Putamen (tissue), 1 donor: ENCODE measurements at regions not wholly inside any gene's neighbourhood (a gene's known extent, or its start where the extent isn't known, plus 50 kb on each side); places are given as distances from the start of the nearest gene placed in this dataset.

Experiments used
- DNase-seq: peaks from one replicate; pipeline ENCODE4 v3.0.0-alpha.2; 2016; ENCODE audit warnings: low spot score

GRCh38 chr3:103056542-103056941 lies 621.7 kb downstream of the ZPLD1 start:
- no peak for DNase-seq

GRCh38 chr3:103057003-103057402 lies 622.2 kb downstream of the ZPLD1 start:
- no peak for DNase-seq

- DNase-seq = no peak
Observed at GRCh38 chr3:103057487-103057886, 622.7 kb downstream of the ZPLD1 start.

DNA sequence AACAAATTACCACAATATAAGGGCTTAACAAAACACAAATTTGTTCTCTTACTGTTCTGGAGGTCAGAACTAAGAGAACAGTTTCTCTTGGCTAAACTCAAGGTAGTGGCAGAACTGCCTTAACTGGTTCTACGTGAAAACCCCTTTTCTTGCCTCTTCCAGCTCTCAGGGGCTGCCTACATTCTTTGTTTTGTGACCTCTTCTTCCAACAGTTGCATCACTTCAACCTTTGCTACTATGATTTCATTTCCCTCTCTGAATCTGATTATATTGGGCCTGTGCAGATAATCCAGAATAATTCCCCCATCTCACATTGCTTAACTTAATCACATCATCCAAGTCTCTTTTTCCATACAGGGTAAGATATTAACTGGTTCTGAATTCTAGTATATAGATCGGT lies 624.6 kb downstream of the ZPLD1 start:
- no peak for DNase-seq

- DNase-seq = no peak
Observed at GRCh38 chr3:103060242-103060641, 625.4 kb downstream of the ZPLD1 start.

DNA sequence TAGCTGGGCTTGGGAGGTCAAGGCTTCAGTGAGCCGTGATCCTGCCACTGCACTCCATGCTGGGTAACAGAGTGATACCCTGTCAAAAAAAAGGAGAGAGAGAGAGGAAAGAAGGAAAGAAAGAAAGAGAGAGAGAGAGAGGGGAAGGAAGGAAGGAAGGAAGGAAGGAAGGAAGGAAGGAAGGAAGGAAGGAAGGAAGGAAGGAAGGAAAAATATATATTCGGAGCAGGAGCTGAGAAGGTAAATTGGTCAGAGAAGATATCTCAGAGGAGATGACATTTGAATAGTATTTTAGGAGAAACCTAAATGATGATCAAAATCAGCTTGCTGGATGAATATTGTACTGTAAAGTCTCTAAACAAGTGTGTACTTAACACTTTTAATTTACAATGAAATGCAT lies 633.1 kb downstream of the ZPLD1 start:
- no peak for DNase-seq

GRCh38 chr3:103075282-103075681 lies 640.5 kb downstream of the ZPLD1 start:
- DNase-seq = no peak

DNA sequence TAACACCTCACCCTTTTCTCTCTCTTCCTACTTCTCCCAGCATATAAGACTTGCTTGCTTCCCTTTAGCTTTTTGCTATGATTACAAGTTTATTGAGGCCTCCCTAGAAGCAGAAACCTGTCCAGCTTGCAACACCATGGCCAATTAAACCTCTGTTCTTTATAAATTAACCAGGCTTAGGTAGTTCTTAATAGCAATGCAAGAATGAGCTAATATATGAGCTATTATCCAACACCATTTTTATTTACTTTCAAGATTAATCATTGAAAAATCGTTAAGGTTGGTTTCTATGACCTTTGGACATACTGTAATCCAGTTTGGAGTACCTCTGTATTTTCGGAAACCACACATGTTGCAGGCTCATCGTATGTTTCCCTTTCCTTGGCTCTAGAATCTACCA lies 643.1 kb downstream of the ZPLD1 start:
- no peak for DNase-seq

DNA sequence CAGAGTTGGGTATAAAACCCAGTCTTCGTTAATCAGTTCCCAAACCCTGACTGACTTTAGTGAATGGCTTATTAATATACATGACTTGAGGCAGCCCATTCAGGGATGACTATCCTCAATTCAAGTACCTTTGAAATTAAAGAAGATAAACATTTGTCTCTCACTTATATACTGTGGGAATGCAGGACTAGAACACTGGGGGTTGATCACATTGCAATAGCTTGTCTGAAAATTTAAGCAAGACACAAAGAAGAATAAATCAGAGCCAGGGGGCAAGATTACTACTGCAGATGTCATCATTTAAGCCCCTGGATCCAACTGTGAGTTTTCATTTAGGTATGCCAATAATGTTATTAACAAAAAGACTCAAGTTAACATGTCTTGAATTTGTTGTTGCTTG lies 647.7 kb downstream of the ZPLD1 start:
- no peak for DNase-seq

DNA sequence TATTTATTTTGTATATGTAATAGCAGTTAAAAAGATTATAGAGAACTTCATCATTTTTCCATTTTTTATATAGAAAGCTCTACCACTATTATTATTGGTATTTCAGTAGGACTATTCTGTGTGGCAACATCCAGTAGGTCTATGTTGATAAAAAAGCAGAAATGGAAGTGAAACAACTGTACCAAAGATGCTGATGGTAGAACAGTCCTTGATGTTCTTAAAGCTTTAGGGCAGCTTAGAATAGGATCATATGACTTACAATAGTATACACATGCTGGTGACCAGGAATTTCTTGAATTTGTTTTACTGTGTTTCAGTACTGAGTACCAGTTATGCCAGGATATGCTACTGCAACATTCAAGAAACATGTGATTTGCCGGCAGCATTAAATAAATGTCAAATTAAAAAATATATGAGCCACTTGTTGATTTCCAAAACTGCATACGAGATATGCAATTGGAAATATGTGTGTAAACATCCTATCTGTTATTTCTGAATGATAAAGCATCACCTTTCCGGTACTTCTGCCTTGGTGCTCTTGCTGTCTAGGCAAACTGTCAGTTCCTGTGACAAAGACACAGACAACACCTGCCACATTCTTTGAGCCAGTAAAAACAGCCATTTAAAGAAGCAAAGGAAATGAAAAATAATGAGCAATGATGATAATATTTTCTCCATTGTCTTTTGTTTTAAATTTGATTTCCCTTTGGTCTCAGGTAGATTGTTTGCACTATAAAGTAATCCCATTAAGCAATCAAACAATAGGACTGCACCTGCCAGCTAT lies 649.2 kb downstream of the ZPLD1 start:
- no peak for DNase-seq

- DNase-seq = no peak
Observed at GRCh38 chr3:103085465-103085864, 650.6 kb downstream of the ZPLD1 start.

DNA sequence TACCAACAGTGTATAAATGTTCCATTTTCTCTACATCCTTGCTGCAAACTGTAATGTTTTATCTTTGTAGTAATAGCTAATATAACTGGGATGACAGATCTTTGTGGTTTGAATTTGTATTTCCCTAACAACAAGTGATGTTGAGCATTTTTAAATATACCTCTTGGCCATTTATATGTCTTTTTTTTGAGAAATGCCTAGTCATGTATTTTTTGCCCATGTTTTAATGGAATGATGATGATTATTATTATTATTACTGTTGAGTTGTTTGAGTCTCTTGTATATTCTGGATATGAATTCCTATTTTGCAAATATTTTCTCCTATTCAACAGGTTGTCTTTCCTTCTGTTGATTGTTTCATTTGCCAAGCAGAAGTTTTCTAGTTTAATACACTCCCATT lies 654.9 kb downstream of the ZPLD1 start:
- no peak for DNase-seq

- no peak for DNase-seq
Observed at GRCh38 chr3:103105206-103105605, 670.4 kb downstream of the ZPLD1 start.

DNA sequence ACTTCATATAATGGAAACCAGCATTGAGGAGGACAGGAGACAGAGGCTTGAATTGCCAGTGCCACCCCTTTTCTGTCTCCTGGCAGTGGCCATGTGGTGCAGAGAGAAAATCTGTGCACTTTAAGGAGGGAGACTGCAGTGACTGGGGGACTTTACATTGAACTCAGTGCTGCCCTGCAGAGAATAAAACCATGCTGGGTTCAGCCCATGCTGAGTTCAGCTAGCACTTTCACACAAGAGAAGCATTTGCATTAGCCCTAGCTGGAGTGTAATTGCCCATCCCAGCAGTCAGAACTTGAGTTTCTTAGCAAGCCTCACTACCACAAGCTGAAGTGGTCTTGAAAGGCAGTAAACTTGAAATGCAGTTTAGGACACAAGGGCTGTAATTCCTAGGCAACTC lies 677.5 kb downstream of the ZPLD1 start:
- DNase-seq = no peak

- DNase-seq = no peak
Observed at GRCh38 chr3:103126115-103126514, 691.3 kb downstream of the ZPLD1 start.

- no peak for DNase-seq
Observed at GRCh38 chr3:103127098-103127630, 692.3 kb downstream of the ZPLD1 start.

DNA sequence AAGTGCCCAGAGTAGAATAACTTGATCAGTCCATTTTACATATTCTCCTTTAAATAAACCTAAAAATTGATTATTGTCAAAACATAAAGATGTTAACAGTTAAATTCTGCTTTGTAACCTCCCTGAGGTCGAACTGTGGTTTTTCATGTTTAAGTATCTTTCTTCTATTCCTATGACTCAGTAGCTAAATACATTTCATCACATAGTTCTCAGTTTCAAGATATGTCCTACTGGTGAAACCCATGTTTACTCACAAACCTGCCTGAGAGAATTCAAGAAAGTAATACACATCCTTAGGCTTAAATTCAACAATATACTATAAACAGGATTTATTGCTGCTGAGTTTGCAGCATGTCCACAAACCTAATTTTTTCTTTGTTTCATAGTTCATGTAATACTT lies 692.9 kb downstream of the ZPLD1 start:
- DNase-seq = no peak

GRCh38 chr3:103134023-103134724 lies 699.4 kb downstream of the ZPLD1 start:
- no peak for DNase-seq

DNA sequence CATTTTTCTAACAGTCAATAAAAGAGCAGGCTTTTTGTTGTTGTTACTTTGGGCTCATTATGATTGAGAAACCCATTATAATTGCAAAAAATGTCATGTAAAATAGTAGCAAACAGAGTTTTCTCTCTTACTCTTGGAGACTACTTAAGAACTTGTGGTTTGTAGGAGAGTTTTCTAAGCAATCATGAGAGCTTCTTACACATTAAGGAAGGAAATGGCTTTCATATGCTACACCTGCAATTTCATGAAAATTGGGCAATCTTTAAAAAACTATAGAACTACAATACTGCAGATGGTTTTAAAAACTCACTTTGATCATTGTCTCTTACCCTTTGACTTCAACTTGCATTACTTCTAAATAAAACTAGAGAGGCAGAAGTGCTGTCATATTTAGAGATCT lies 701.8 kb downstream of the ZPLD1 start:
- no peak for DNase-seq

DNA sequence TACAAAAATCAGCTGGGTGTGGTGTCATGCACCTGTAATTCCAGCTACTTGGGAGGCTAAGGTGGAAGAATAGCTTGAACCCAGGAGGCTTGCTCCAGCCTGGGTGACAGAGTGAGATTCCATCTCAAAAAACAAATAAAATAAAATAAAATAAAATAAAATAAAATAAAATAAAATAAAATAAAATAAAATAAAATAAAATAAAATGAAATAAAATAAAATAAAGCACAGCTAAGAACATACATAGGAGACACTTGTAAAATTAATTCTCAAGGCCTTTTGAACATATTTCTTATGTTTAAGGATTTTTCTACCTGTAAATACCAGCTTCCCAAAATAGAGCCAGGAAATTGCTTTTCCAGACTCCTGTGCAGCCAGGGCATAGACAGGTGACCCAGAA lies 703.0 kb downstream of the ZPLD1 start:
- DNase-seq = no peak

- DNase-seq = no peak
Observed at GRCh38 chr3:103158183-103158582, 723.4 kb downstream of the ZPLD1 start.

GRCh38 chr3:103166890-103167289 lies 732.1 kb downstream of the ZPLD1 start:
- no peak for DNase-seq

- no peak for DNase-seq
Observed at GRCh38 chr3:103167850-103168249, 733.0 kb downstream of the ZPLD1 start.
